Amniotic epithelial cell (primary cell): ENCODE measurements at regions not wholly inside any gene's neighbourhood (a gene's known extent, or its start where the extent isn't known, plus 50 kb on each side); places are given as distances from the start of the nearest gene placed in this dataset.
"Not testable (repeated sequence)": the region's sequence is repeated elsewhere in the genome, so short reads cannot be mapped to it uniquely, and the experiment has no call there.

Source experiments
- DNase-seq: peaks from one replicate; pipeline ENCODE4 v3.0.0-alpha.2; 2010; ENCODE audit warnings: low read depth

GRCh38 chr2:7758073-7758759 is 841.0 kb downstream of the RNF144A start:
- no peak for DNase-seq

GRCh38 chr2:7759898-7760297 is 842.7 kb downstream of the RNF144A start:
- no peak for DNase-seq

DNA sequence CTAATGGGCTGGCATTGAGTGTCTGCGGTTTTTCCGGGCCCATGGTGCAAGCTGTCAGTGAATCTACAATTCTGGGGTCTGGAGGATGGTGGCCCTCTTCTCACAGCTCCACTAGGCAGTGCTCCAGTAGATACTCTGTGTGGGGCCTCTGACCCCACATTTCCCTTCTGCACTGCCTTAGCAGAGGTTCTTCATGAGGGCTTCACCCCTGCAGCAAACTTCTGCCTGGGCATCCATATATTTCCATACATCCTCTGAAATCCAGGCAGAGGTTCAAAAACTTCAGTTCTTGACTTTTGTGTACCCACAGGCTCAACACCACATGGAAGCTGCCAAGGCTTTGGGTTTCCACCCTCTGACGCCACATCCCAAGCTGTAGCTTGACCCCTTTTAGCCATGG is 846.2 kb downstream of the RNF144A start:
- not testable (repeated sequence) for DNase-seq

GRCh38 chr2:7765236-7765635 is 848.0 kb downstream of the RNF144A start:
- DNase-seq, result no peak

GRCh38 chr2:7766088-7766722 is 849.0 kb downstream of the RNF144A start:
- no peak for DNase-seq

DNA sequence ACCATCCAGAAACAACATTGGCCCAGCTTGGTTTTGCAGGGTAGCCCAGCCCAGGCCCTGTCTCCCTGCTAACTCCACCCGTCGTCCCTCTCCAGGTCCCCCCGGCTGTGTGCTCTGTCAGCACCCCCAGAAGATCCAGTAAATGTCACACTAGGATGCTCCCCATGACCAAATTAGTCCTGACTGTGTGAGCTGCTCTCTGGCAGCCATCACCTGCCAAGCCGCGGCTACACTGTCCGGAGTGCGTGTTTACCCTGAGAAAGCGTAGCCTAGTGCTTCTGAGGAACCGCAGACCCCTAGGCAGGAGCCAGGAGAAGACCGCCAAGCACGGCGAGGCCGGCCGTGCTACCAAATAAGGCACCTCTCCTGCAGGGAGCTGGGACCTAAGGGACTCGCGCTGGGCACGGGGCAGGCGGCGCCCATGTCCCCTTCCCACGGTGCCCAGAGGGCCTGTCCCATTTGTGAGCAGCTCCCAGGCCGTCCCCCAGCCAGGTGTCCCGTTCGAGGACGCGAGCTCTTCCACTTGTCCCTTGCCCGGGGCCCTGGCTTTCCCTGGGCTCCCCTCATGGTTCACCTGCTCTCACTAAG is 849.9 kb downstream of the RNF144A start:
- no peak for DNase-seq

DNA sequence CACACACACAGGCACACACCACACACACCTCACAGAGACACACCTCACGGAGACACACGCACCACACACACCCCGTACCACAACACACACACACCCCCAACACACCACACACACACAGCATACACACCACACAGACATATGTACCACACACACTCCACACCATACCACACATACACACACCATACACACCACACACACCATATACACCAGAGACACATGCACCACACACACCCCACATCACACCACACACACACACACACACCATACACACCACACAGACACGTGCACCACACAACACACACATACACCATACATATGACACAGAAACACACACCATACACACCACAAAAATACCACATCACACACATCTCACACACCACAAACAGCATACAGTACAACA is 850.7 kb downstream of the RNF144A start:
- DNase-seq, result no peak

DNA sequence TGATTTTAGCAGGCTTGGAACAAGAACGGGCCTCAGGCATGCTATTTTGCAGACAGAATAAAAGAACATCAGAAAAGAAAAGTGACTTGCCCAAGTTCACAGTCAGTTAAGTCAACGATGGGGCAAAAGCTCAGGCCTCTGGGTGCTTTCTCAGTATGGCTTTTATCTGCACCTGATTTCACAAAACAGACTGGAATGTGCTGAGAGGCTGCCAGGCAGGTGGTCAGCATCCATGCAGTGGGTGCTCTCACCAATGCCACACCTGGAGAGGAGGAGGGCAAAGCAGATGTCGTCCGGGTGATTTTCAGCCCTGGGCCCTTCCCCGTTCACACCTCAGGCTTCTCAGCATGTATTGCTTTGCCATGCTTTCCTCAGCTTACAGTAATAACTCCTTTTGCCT is 854.6 kb downstream of the RNF144A start:
- DNase-seq, result no peak

DNA sequence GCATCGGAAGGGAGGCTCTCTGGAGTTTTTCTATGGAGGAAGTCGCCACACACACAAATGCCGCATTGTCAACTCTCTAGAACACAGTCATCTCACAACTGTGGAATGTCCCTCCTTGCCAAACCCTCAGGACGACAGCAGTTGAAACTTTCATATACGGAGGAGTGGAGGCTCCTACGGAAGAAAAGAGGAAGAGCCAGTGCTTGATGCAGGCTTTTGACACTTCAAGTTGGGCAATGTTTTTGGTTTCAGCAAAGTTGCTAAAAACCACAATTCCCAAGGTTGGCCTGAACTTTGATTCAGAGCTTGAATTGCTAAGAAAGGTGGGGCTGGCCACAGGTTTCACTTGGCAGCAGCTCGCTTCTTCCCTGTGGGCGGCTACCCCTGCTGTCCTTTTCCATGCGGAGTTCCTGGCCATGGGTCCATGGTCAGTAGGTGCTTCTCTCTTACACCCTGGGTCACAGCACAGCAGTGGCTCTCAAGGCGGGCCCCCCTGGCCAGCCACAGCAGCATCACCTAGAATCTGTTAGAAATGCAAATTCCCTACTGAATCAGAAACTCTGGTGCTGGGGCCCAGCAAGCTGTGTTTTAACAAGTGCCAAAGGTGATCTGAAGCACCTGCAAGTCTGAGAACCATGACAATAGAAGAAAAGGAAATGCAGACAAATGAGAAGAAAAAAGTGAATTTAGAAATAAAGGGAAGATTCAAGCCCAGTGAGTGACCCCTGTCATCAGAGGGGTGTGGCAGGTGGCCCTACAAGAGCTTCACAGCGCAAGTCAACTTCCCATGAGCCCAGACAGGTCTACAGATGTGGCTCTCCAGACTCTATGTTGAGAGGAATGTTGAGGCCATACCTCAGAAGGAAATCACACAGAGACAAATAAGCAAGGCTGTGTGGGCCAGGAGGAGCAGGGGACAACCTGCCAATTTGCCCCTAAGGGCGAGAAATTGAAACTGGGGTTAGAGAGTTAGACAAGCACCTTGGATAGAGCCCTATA is 856.4 kb downstream of the RNF144A start:
- DNase-seq, result peak; percentile 11

- no peak for DNase-seq
Observed at GRCh38 chr2:7774481-7774880, 857.3 kb downstream of the RNF144A start.

DNA sequence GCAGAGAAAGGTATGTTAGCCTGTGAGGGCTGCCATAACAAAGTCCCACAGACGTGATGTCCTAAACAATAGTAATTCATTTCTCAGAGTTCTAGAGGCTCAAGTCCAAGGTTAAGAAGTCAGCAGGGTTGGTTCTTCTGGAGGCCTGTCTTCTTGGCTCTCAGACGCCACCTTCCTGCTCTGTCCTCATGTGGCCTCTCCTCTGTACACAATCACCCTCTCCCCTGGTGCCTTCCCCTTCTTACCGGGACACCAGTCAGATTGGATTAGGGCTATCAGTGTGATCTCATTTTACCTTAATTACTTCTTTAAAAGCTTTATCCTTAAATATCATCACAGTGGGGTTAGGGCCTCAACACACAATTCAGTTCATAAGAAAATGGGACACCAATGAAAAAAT is 860.5 kb downstream of the RNF144A start:
- DNase-seq, result no peak

DNA sequence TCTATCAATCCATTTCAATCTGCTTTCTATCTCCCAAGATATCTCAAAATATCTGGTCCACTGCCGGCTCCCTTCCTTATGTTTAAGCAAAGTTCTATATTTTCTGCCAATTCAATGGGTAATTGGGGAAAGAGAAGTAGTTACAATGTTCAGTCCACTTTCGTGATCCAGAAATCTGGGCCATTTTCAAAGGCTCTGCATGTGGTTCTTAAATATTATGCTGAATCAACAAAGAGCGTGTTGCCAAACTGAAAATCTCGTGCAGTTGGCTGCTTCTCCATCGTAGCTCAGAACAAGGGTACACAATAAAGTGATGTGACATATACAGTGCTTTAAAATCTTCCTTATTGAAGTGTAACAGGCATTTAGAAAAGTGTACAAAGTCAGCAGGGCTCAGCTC is 863.1 kb downstream of the RNF144A start:
- no peak for DNase-seq

- DNase-seq, result no peak
Observed at GRCh38 chr2:7785700-7786099, 868.5 kb downstream of the RNF144A start.

DNA sequence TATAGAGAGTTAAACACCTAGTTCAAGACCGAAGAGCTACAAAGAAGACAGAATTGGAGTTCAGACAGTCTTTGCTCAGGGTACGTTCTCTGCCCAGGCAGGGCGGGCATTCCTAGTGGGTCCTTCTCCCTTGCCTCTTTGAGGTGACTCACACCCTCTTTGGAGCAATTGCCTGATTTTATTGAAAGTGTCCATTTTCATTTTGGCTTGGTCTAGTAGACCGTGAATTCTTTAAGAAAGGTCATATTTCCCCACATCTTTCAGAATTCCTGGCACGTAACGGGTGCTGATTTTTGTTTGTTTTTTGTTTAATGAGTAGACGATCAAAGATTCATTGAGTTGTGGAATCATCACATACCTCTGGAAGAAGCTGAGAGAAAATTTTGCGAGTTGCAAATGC is 871.5 kb downstream of the RNF144A start:
- no peak for DNase-seq

- no peak for DNase-seq
Observed at GRCh38 chr2:7792031-7792651, 874.9 kb downstream of the RNF144A start.

GRCh38 chr2:7795778-7796563 is 878.8 kb downstream of the RNF144A start:
- peak; percentile 76 for DNase-seq

- no peak for DNase-seq
Observed at GRCh38 chr2:7800031-7800430, 881.8 kb upstream of the ID2 start.

GRCh38 chr2:7801212-7801611 is 880.6 kb upstream of the ID2 start:
- DNase-seq, result no peak

GRCh38 chr2:7803515-7803914 is 878.3 kb upstream of the ID2 start:
- DNase-seq, result no peak

- DNase-seq, result no peak
Observed at GRCh38 chr2:7809640-7810039, 872.2 kb upstream of the ID2 start.

- DNase-seq, result no peak
Observed at GRCh38 chr2:7811073-7811472, 870.8 kb upstream of the ID2 start.
